Activated B cell treated with CpG ODN at 0.5 μM for 24 hours (primary cell): ENCODE measurements at regions not wholly inside any gene's neighbourhood (a gene's known extent, or its start where the extent isn't known, plus 50 kb on each side); places are given as distances from the start of the nearest gene placed in this dataset.

Source experiments
- ATAC-seq: fragments of 200-7000 bp; cut with Tn5 transposase; one replicate; pipeline ENCODE4 v1.10.0; 2021; ENCODE audit warnings: low read depth, mild to moderate bottlenecking, moderate library complexity
- CTCF ChIA-PET: fragments of 350-600 bp; sonication (Branson Sonifier 250); formaldehyde crosslinking; loops from one replicate; lab custom pipeline; 2021; ENCODE audit warnings: antibody characterized with exemption; lab: Charles Lee
- POLR2A ChIA-PET: fragments of 350-600 bp; sonication (Branson Sonifier 250); formaldehyde crosslinking; loops from one replicate; lab custom pipeline; 2021; ENCODE audit warnings: antibody characterized with exemption; lab: Charles Lee
- DNase-seq: peaks from one replicate; pipeline ENCODE4 v3.0.0; 2022
- H3K27ac Mint-ChIP-seq: one replicate; pipeline ENCODE4 v1.8.0; 2020; ENCODE audit warnings: mixed read lengths
- H3K27me3 Mint-ChIP-seq: one replicate; pipeline ENCODE4 v1.8.0; 2021; ENCODE audit warnings: mixed read lengths
- H3K36me3 Mint-ChIP-seq: one replicate; pipeline ENCODE4 v1.8.0; 2021; ENCODE audit warnings: low read depth, mixed read lengths
- H3K4me1 Mint-ChIP-seq: one replicate; pipeline ENCODE4 v1.8.0; 2021; ENCODE audit warnings: mixed read lengths
- H3K4me3 Mint-ChIP-seq: one replicate; pipeline ENCODE4 v1.8.0; 2020; ENCODE audit warnings: mild to moderate bottlenecking, mixed read lengths
- H3K9me3 Mint-ChIP-seq: one replicate; pipeline ENCODE4 v1.8.0; 2020; ENCODE audit warnings: mixed read lengths
- CTCF ChIP-seq: fragments of 200-600 bp; IDR thresholded peaks from one replicate; pipeline ENCODE4 v1.8.0; 2022; ENCODE audit warnings: antibody characterized with exemption, mild to moderate bottlenecking
- intact Hi-C: fragments of 100-400 bp; cut with micrococcal nuclease; formaldehyde crosslinking; loops from one replicate; pipeline ENCODE4 v1.15.1; 2024

- DNase-seq = no peak
- no peaks in the 10 kb centered on the region for H3K36me3 Mint-ChIP-seq
These were observed 633.2 kb upstream of the PKDCC start for GRCh38 chr2:41414486-41415230.

GRCh38 chr2:41417511-41417910 lies 630.3 kb upstream of the PKDCC start:
- H3K36me3 Mint-ChIP-seq = no peaks in the 10 kb centered on the region
- intact Hi-C loops = no loop called here
- H3K4me1 Mint-ChIP-seq = no peaks in the 10 kb centered on the region
- DNase-seq (no peak), ATAC-seq (no peak)
- no peaks in the 10 kb centered on the region for H3K27me3 Mint-ChIP-seq
- no peaks in the 10 kb centered on the region for H3K9me3 Mint-ChIP-seq
- H3K27ac Mint-ChIP-seq = no peak overlapping the region
- H3K4me3 Mint-ChIP-seq = no peak overlapping the region
- ChIA-PET CTCF (no interaction called here), POLR2A (no interaction called here)
- no peak for TF ChIP-seq CTCF

More at GRCh38 chr2:41414486-41415230, 633.2 kb upstream of the PKDCC start:
- Mint-ChIP-seq H3K27ac (no peak overlapping the region), H3K4me1 (no peaks in the 10 kb centered on the region), H3K4me3 (no peak overlapping the region), H3K9me3 (no peaks in the 10 kb centered on the region), H3K27me3 (no peaks in the 10 kb centered on the region)
- ChIA-PET CTCF (interaction anchor here (1.3 kb wide), 1 partner anchor 367 kb away, joined by 3 read pairs; no protein-coding TSS in a partner anchor), POLR2A (no interaction called here)
- no peak for TF ChIP-seq CTCF
- ATAC-seq = no peak
- intact Hi-C loops = loop anchor here (5.0 kb wide), 1 partner anchor 283 kb away; no protein-coding TSS in a partner anchor

GRCh38 chr2:41420219-41420618 lies 627.6 kb upstream of the PKDCC start:
- no peaks in the 10 kb centered on the region for H3K9me3 Mint-ChIP-seq
- DNase-seq = no peak
- H3K4me3 Mint-ChIP-seq = no peak overlapping the region
- CTCF ChIA-PET = no interaction called here
- no peak for ATAC-seq
- no peak for TF ChIP-seq CTCF
- H3K27me3 Mint-ChIP-seq = no peaks in the 10 kb centered on the region
- H3K36me3 Mint-ChIP-seq = no peaks in the 10 kb centered on the region
- no peaks in the 10 kb centered on the region for H3K4me1 Mint-ChIP-seq
- POLR2A ChIA-PET = no interaction called here
- intact Hi-C loops = no loop called here
- no peak overlapping the region for H3K27ac Mint-ChIP-seq

GRCh38 chr2:41420872-41421271 lies 626.9 kb upstream of the PKDCC start:
- Mint-ChIP-seq H3K4me3 (no peak overlapping the region), H3K36me3 (no peaks in the 10 kb centered on the region), H3K27me3 (no peaks in the 10 kb centered on the region), H3K4me1 (no peaks in the 10 kb centered on the region), H3K27ac (no peak overlapping the region), H3K9me3 (no peaks in the 10 kb centered on the region)
- DNase-seq (no peak), ATAC-seq (no peak)
- CTCF ChIA-PET = no interaction called here
- TF ChIP-seq CTCF = no peak
- intact Hi-C loops = no loop called here
- POLR2A ChIA-PET = no interaction called here

GRCh38 chr2:41431756-41432155 lies 616.1 kb upstream of the PKDCC start:
- DNase-seq (no peak), ATAC-seq (no peak)
- no peaks in the 10 kb centered on the region for H3K27me3 Mint-ChIP-seq
- no peak overlapping the region for H3K4me3 Mint-ChIP-seq
- no peak for TF ChIP-seq CTCF
- intact Hi-C loops = no loop called here
- CTCF ChIA-PET = no interaction called here
- H3K36me3 Mint-ChIP-seq = no peaks in the 10 kb centered on the region
- no peaks in the 10 kb centered on the region for H3K4me1 Mint-ChIP-seq
- no peaks in the 10 kb centered on the region for H3K9me3 Mint-ChIP-seq
- H3K27ac Mint-ChIP-seq = no peak overlapping the region
- POLR2A ChIA-PET = no interaction called here
